ENCODE measurements at regions not wholly inside any gene's neighbourhood (a gene's known extent, or its start where the extent isn't known, plus 50 kb on each side); places are given as distances from the start of the nearest gene placed in this dataset.

GRCh38 chr1:80101159-80101558 lies 1094.6 kb upstream of the ADGRL4 start:
- TF ChIP-seq CTCF (IDR thresholded peaks at IDR 0.05) (no peak), ZFX (IDR thresholded peaks at IDR 0.05; ENCODE audit: borderline replicate concordance) (no peak)

GRCh38 chr1:80099713-80100112 lies 1093.2 kb upstream of the ADGRL4 start:
- H3K27ac ChIP-seq, result no peak overlapping the region
- TF ChIP-seq ZFX (IDR thresholded peaks at IDR 0.05; ENCODE audit: borderline replicate concordance) (no peak), CTCF (IDR thresholded peaks at IDR 0.05) (no peak)

More at GRCh38 chr1:80101159-80101558, 1094.6 kb upstream of the ADGRL4 start:
- H3K27ac ChIP-seq, result no peak overlapping the region

- TF ChIP-seq ZFX (IDR thresholded peaks at IDR 0.05; ENCODE audit: borderline replicate concordance) (no peak), CTCF (IDR thresholded peaks at IDR 0.05) (no peak)
- no peak overlapping the region for H3K27ac ChIP-seq
These were observed 1078.5 kb upstream of the ADGRL4 start for GRCh38 chr1:80085067-80085466.

- TF ChIP-seq ZFX (IDR thresholded peaks at IDR 0.05; ENCODE audit: borderline replicate concordance) (no peak), CTCF (IDR thresholded peaks at IDR 0.05) (0 out of 2 replicates have a peak, but pooled peaks have one; percentile 7)
- peak overlapping the region; percentile 58 for H3K27ac ChIP-seq
These were observed 1077.4 kb upstream of the ADGRL4 start for GRCh38 chr1:80083892-80084291.

- H3K27ac ChIP-seq, result no peak overlapping the region
- TF ChIP-seq CTCF (IDR thresholded peaks at IDR 0.05) (no peak), ZFX (IDR thresholded peaks at IDR 0.05; ENCODE audit: borderline replicate concordance) (no peak)
These were observed 1069.9 kb upstream of the ADGRL4 start for GRCh38 chr1:80076469-80076868.

- no peak overlapping the region for H3K27ac ChIP-seq
- TF ChIP-seq ZFX (IDR thresholded peaks at IDR 0.05; ENCODE audit: borderline replicate concordance) (no peak), CTCF (IDR thresholded peaks at IDR 0.05) (no peak)
These were observed 1068.8 kb upstream of the ADGRL4 start for GRCh38 chr1:80075351-80075750.

- H3K27ac ChIP-seq, result no peak overlapping the region
- TF ChIP-seq ZFX (IDR thresholded peaks at IDR 0.05; ENCODE audit: borderline replicate concordance) (no peak), CTCF (IDR thresholded peaks at IDR 0.05) (no peak)
These were observed 1066.0 kb upstream of the ADGRL4 start for GRCh38 chr1:80072563-80072962.
